WI38 (cell line): ENCODE measurements at regions not wholly inside any gene's neighbourhood (a gene's known extent, or its start where the extent isn't known, plus 50 kb on each side); places are given as distances from the start of the nearest gene placed in this dataset.

Experiments used
- H3K4me3 ChIP-seq: 2 replicates; pipeline ENCODE4 v1.5.1; 2011; ENCODE audit warnings: low read depth, mild to moderate bottlenecking, control low read depth, low read length
- TF ChIP-seq, protein P1 (sequence below): IDR thresholded peaks from 2 replicates; pipeline ENCODE4 v1.5.1; 2012; ENCODE audit warnings: low read depth, mild to moderate bottlenecking, control low read depth, low read length

DNA sequence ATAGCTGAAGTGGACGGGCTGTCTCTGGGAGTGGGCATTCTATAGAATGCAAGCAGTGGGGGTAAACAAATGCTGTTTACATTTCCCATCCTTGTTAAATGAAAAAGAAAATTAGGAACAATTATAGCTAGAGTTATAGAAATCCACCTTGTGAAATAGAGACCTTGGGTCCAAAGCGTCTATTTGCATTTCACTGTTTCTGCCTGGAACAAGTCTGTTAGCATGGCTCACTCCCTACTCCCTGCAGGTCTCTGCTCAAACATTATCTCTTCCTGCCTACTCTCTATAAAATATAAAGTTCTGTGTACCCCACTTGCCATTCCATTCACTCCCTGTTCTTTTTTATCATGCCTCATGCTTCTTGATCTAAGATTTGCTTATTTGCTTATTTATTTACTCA, 975.7 kb upstream of the WWC1 start:
- no peak overlapping the region for H3K4me3 ChIP-seq
- TF ChIP-seq, protein P1, sequence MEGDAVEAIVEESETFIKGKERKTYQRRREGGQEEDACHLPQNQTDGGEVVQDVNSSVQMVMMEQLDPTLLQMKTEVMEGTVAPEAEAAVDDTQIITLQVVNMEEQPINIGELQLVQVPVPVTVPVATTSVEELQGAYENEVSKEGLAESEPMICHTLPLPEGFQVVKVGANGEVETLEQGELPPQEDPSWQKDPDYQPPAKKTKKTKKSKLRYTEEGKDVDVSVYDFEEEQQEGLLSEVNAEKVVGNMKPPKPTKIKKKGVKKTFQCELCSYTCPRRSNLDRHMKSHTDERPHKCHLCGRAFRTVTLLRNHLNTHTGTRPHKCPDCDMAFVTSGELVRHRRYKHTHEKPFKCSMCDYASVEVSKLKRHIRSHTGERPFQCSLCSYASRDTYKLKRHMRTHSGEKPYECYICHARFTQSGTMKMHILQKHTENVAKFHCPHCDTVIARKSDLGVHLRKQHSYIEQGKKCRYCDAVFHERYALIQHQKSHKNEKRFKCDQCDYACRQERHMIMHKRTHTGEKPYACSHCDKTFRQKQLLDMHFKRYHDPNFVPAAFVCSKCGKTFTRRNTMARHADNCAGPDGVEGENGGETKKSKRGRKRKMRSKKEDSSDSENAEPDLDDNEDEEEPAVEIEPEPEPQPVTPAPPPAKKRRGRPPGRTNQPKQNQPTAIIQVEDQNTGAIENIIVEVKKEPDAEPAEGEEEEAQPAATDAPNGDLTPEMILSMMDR = no peak

DNA sequence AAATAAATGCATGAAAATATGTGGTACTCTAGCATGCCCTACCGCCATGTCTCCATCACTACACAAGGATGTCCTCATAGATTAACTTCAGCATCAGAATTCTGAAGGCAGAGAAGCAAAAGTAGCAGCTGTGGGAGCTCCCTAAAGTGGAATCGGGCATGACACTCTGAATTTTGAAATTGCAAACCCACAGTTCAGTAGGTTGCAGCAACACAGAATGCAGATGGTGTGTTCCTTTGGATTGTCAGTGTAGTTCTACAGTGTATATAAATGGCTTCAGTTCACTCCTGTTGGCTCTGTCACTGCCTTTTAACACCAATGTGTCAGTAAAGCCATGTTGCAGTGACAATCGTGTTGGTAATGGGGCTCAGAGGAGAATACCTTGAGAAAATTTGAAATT, 973.6 kb upstream of the WWC1 start:
- H3K4me3 ChIP-seq = no peak overlapping the region
- TF ChIP-seq, protein P1 = peak; percentile 31

DNA sequence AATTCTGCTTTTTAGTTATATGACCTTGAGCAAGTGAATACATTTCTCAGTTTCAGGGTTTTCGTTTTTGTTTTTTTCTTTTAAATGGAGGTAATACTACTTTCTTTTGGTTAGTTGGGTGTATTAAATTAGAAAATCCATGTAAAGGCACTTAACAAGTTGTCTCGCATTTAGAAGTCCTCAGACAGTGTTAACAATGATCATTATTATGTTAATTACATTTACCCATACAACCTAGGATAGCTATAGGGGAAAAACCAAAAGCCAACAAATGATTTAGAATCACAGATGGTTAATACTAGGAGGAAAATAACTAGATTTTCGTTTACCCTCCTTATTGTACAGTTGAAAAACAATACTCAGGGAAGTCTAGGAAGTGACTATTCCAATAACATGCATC, 972.2 kb upstream of the WWC1 start:
- TF ChIP-seq, protein P1 = no peak
- H3K4me3 ChIP-seq = no peak overlapping the region

DNA sequence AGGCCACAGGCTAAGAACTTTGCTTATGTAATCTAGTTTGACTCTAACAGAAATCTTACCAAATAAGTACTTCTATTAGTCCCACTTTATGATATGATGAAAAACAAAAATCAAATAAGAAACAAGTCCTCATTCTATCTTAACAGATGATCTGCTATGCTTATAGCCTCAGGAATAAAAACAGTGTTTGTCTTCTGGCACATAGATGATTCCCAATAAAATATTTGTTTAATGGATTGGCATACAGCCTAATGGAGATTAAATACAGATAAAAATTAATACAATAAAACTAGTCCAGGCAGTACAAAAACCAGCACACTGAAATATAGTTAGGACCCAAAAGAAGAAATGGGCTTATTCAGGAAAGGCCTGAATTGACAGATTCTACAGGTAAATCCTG, 971.4 kb upstream of the WWC1 start:
- no peak overlapping the region for H3K4me3 ChIP-seq

DNA sequence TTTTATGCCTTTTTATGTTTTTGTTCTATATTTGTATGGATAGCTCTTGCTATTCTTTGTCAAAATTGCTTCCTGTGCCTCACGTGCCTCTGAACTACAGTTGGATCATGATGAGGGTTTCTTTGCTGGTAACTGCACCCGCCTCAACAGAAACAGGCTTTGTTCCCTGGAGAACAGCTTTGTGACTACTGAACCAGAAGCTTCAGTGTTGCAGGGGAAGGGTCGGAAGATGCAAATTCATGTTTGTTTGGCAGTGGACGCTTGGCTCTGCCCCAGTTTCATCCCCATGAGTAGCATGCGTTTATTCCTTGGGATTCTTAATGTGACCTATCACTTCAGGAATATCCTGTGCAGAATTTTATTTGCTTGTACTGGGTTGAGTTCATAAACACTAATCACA, 959.1 kb upstream of the WWC1 start:
- TF ChIP-seq, protein P1 = no peak
- H3K4me3 ChIP-seq = no peak overlapping the region

More for the DNA sequence above, 971.4 kb upstream of the WWC1 start:
- TF ChIP-seq, protein P1 = no peak

DNA sequence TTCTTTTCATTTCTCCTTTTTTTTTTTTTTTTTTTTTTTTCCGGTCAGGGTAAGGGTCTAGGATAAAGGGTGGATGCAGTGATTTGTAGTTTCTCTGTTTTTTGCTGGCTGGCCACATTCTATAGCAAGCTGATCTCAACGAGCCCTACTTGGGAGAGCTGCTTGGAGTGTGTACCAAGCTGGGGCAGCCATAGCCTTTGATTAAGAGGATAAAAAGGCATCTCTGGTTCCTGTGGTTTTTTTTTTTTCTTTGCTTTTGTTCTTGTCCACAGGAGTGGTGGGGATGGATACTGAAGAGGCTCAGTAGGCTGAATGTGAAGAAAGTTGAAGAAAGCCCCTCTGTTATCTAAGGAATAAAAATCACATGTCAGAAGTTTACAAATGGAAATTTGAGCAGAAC, 955.3 kb upstream of the WWC1 start:
- TF ChIP-seq, protein P1 = no peak
- H3K4me3 ChIP-seq = no peak overlapping the region

DNA sequence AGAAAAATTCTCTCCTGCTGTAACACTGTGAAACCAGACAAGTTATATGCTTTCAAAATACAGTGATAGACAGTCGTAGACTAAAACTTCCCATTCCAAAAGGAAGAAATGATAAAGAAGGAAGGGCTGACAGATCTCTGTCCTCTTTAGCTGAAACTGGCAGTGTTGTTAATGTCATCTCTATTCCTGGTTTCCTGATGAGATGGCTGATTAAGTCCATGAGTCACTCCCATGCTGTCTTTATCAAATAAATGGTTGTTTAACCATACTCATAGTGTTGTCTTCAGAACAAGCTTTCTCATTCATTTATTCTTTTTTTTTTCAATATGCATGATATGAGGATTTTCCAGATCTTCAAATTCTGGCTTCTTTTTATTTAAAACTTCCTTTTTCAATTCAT, 952.2 kb upstream of the WWC1 start:
- no peak overlapping the region for H3K4me3 ChIP-seq
- TF ChIP-seq, protein P1 = no peak

DNA sequence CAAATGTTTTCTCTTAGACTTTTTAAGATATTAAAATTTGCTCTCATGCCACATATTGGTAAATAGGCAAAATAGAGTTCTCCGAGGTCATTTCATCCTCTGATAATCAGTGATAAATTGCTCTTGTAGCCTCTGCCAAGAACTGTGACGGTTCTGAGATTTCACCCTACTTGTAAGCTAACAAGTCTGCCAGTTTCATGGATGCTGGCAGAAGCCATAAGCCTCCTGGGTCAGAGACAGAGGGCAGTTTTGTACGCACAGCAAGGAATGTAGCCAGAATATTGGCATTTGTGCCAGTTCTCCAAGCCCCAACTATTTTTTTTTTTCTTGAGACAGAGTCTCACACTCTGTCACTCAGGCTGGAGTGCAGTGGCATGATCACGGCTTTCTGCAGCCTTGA, 945.0 kb upstream of the WWC1 start:
- no peak overlapping the region for H3K4me3 ChIP-seq
- TF ChIP-seq, protein P1 = no peak
